Stimulated activated naive CD8-positive, alpha-beta T cell treated with anti-CD3 and anti-CD28 coated beads, Interleukin-15, Interleukin-2, amounts not matched to agents 100 U/mL and 50 U/mL, for 24 hours (primary cell): ENCODE measurements at regions not wholly inside any gene's neighbourhood (a gene's known extent, or its start where the extent isn't known, plus 50 kb on each side); places are given as distances from the start of the nearest gene placed in this dataset.

Experiments
- ATAC-seq: fragments of 150-1000 bp; cut with Tn5 transposase; one replicate; pipeline ENCODE4 v1.10.0; 2021
- DNase-seq: peaks from one replicate; pipeline ENCODE4 v3.0.0; 2021

GRCh38 chr12:38139456-38139855 lies 177.1 kb upstream of the ALG10B start:
- DNase-seq (no peak), ATAC-seq (no peak)

GRCh38 chr12:38141239-38141638 lies 175.3 kb upstream of the ALG10B start:
- DNase-seq (no peak), ATAC-seq (no peak)

GRCh38 chr12:38141861-38142260 lies 174.7 kb upstream of the ALG10B start:
- DNase-seq, result no peak
- ATAC-seq, result no peak

GRCh38 chr12:38142974-38143373 lies 173.6 kb upstream of the ALG10B start:
- DNase-seq (no peak), ATAC-seq (no peak)

GRCh38 chr12:38144049-38144448 lies 172.5 kb upstream of the ALG10B start:
- ATAC-seq, result no peak

GRCh38 chr12:38144601-38145436 lies 171.8 kb upstream of the ALG10B start:
- no peak for ATAC-seq
- DNase-seq, result no peak

More at GRCh38 chr12:38144049-38144448, 172.5 kb upstream of the ALG10B start:
- no peak for DNase-seq

- DNase-seq (no peak), ATAC-seq (no peak)
These were observed 167.0 kb upstream of the ALG10B start for GRCh38 chr12:38149395-38150073.

GRCh38 chr12:38151991-38152700 lies 164.4 kb upstream of the ALG10B start:
- ATAC-seq, result no peak
- no peak for DNase-seq

- ATAC-seq (no peak), DNase-seq (no peak)
These were observed 163.5 kb upstream of the ALG10B start for GRCh38 chr12:38152816-38153736.

GRCh38 chr12:38153737-38154061 lies 162.9 kb upstream of the ALG10B start:
- ATAC-seq (no peak), DNase-seq (no peak)

GRCh38 chr12:38154096-38155019 lies 162.2 kb upstream of the ALG10B start:
- no peak for DNase-seq
- no peak for ATAC-seq

GRCh38 chr12:38155020-38155395 lies 161.6 kb upstream of the ALG10B start:
- ATAC-seq (no peak), DNase-seq (no peak)

GRCh38 chr12:38155526-38156496 lies 160.8 kb upstream of the ALG10B start:
- ATAC-seq, result no peak
- DNase-seq, result no peak

- ATAC-seq (no peak), DNase-seq (no peak)
These were observed 159.9 kb upstream of the ALG10B start for GRCh38 chr12:38156497-38157245.

- ATAC-seq (no peak), DNase-seq (no peak)
These were observed 159.2 kb upstream of the ALG10B start for GRCh38 chr12:38157274-38157932.

- ATAC-seq (no peak), DNase-seq (no peak)
These were observed 158.6 kb upstream of the ALG10B start for GRCh38 chr12:38157933-38158401.

- ATAC-seq, result no peak
- no peak for DNase-seq
These were observed 158.0 kb upstream of the ALG10B start for GRCh38 chr12:38158428-38159091.

- no peak for ATAC-seq
- no peak for DNase-seq
These were observed 157.5 kb upstream of the ALG10B start for GRCh38 chr12:38159092-38159551.
